GM21360 (cell line): ENCODE measurements at regions not wholly inside any gene's neighbourhood (a gene's known extent, or its start where the extent isn't known, plus 50 kb on each side); places are given as distances from the start of the nearest gene placed in this dataset.

Experiments used
- ATAC-seq: cut with Tn5 transposase; IDR thresholded peaks from one replicate; pipeline ENCODE4 v1.9.1; 2021; ENCODE audit warnings: mild to moderate bottlenecking, moderate library complexity; ENCODE audit not compliant: unreplicated experiment

GRCh38 chr15:99921101-99921500 is 187.9 kb upstream of the LYSMD4 start:
- ATAC-seq, result no peak

GRCh38 chr15:99918072-99918471 is 184.8 kb upstream of the LYSMD4 start:
- ATAC-seq, result no peak

- no peak for ATAC-seq
Measured at GRCh38 chr15:99917252-99917651, 184.0 kb upstream of the LYSMD4 start.

- ATAC-seq, result no peak
Measured at GRCh38 chr15:99916668-99917223, 183.5 kb upstream of the LYSMD4 start.

GRCh38 chr15:99914723-99915122 is 181.5 kb upstream of the LYSMD4 start:
- ATAC-seq, result no peak

- ATAC-seq, result no peak
Measured at GRCh38 chr15:99911816-99912215, 178.6 kb upstream of the LYSMD4 start.

GRCh38 chr15:99909592-99910295 is 176.5 kb upstream of the LYSMD4 start:
- no peak for ATAC-seq

- no peak for ATAC-seq
Measured at GRCh38 chr15:99907698-99908097, 174.5 kb upstream of the LYSMD4 start.

- ATAC-seq, result no peak
Measured at GRCh38 chr15:99906793-99907192, 173.6 kb upstream of the LYSMD4 start.

- no peak for ATAC-seq
Measured at GRCh38 chr15:99906311-99906710, 173.1 kb upstream of the LYSMD4 start.

GRCh38 chr15:99902248-99902928 is 169.2 kb upstream of the LYSMD4 start:
- ATAC-seq, result no peak

GRCh38 chr15:99895956-99896311 is 162.7 kb upstream of the LYSMD4 start:
- no peak for ATAC-seq

- peak; percentile 79 for ATAC-seq
Measured at GRCh38 chr15:99895189-99895955, 162.1 kb upstream of the LYSMD4 start.

- no peak for ATAC-seq
Measured at GRCh38 chr15:99878835-99879234, 145.6 kb upstream of the LYSMD4 start.

- no peak for ATAC-seq
Measured at GRCh38 chr15:99873451-99873850, 140.2 kb upstream of the LYSMD4 start.

- no peak for ATAC-seq
Measured at GRCh38 chr15:99863550-99864198, 130.4 kb upstream of the LYSMD4 start.

GRCh38 chr15:99857836-99858235 is 124.6 kb upstream of the LYSMD4 start:
- ATAC-seq, result no peak

GRCh38 chr15:99850517-99850916 is 117.3 kb upstream of the LYSMD4 start:
- no peak for ATAC-seq

- ATAC-seq, result no peak
Measured at GRCh38 chr15:99845009-99845408, 111.8 kb upstream of the LYSMD4 start.

- no peak for ATAC-seq
Measured at GRCh38 chr15:99844150-99844549, 110.9 kb upstream of the LYSMD4 start.

GRCh38 chr15:99842071-99842470 is 108.8 kb upstream of the LYSMD4 start:
- ATAC-seq, result no peak
